Right atrium auricular region (tissue), 2 donors: ENCODE measurements at regions not wholly inside any gene's neighbourhood (a gene's known extent, or its start where the extent isn't known, plus 50 kb on each side); places are given as distances from the start of the nearest gene placed in this dataset.

Experiments used
- DNase-seq: peaks from one replicate; pipeline ENCODE4 v3.0.0-alpha.2; 2019; ENCODE audit warnings: low spot score
- H3K27ac ChIP-seq, 2 donors: fragments of 200-600 bp; sonication (generic); 1 replicate in 1 of 2; 2 replicates in 1 of 2; pipeline ENCODE4 v1.5.1; 2016 to 2019
- H3K27me3 ChIP-seq, 2 donors: fragments of 200-600 bp; sonication (generic); one replicate each; pipeline versions ENCODE4 v1.5.1 to v1.6.0; 2017 to 2019
- H3K36me3 ChIP-seq: fragments of 200-600 bp; sonication (generic); one replicate; pipeline ENCODE4 v1.5.1; 2016
- H3K4me1 ChIP-seq, 2 donors: fragments of 200-600 bp; sonication (generic); one replicate each; pipeline versions ENCODE4 v1.5.1 to v1.6.0; 2017 to 2019
- H3K4me3 ChIP-seq, 2 donors: fragments of 200-600 bp; sonication (generic); 1 replicate in 1 of 2; 2 replicates in 1 of 2; pipeline ENCODE4 v1.5.1; 2017 to 2019; ENCODE audit warnings: mild to moderate bottlenecking in 1 of 2, moderate library complexity in 1 of 2
- H3K9me3 ChIP-seq, 2 donors: fragments of 200-600 bp; sonication (generic); one replicate each; pipeline ENCODE4 v1.5.1; 2019
- CTCF ChIP-seq, 2 donors: fragments of 200-600 bp; sonication (generic); IDR thresholded peaks; one replicate each; pipeline ENCODE4 v1.5.1; 2019; ENCODE audit warnings: antibody characterized with exemption in 2 of 2

- no peak for DNase-seq
- H3K4me3 ChIP-seq, result no peak overlapping the region
Measured at GRCh38 chr14:104253901-104254353, 115.5 kb downstream of the KIF26A start.

GRCh38 chr14:104254735-104255400 is 116.5 kb downstream of the KIF26A start:
- no peaks in the 10 kb centered on the region for H3K36me3 ChIP-seq
- no peak overlapping the region for H3K4me3 ChIP-seq
- peaks cover 0 to 4% of the 10 kb centered on the region in 2 donors for H3K9me3 ChIP-seq
- TF ChIP-seq CTCF (IDR thresholded peaks at IDR 0.05), result no peak
- no peaks in the 10 kb centered on the region for H3K4me1 ChIP-seq
- no peak overlapping the region for H3K27ac ChIP-seq
- no peaks in the 10 kb centered on the region for H3K27me3 ChIP-seq
- DNase-seq, result no peak

More at GRCh38 chr14:104253901-104254353, 115.5 kb downstream of the KIF26A start:
- TF ChIP-seq CTCF (IDR thresholded peaks at IDR 0.05), result no peak
- no peaks in the 10 kb centered on the region for H3K4me1 ChIP-seq
- no peak overlapping the region for H3K27ac ChIP-seq
- H3K36me3 ChIP-seq, result no peaks in the 10 kb centered on the region
- H3K27me3 ChIP-seq, result no peaks in the 10 kb centered on the region
- no peaks in the 10 kb centered on the region for H3K9me3 ChIP-seq

- no peaks in the 10 kb centered on the region for H3K4me1 ChIP-seq
- TF ChIP-seq CTCF (IDR thresholded peaks at IDR 0.05), result no peak
- H3K4me3 ChIP-seq, result no peak overlapping the region
- H3K36me3 ChIP-seq, result no peaks in the 10 kb centered on the region
- DNase-seq, result no peak
- no peak overlapping the region for H3K27ac ChIP-seq
- H3K9me3 ChIP-seq, result peaks cover 0 to 7% of the 10 kb centered on the region in 2 donors
- no peaks in the 10 kb centered on the region for H3K27me3 ChIP-seq
Measured at GRCh38 chr14:104256025-104256424, 117.6 kb downstream of the KIF26A start.

GRCh38 chr14:104262515-104263514 is 124.4 kb downstream of the KIF26A start:
- Histone ChIP-seq H3K4me1 (no peaks in the 10 kb centered on the region), H3K27ac (no peak overlapping the region), H3K9me3 (peaks cover 0 to 7% of the 10 kb centered on the region in 2 donors), H3K36me3 (no peaks in the 10 kb centered on the region), H3K4me3 (no peak overlapping the region), H3K27me3 (no peaks in the 10 kb centered on the region)
- DNase-seq, result peak; percentile 36
- TF ChIP-seq CTCF (IDR thresholded peaks at IDR 0.05), result no peak

GRCh38 chr14:104263675-104264358 is 125.4 kb downstream of the KIF26A start:
- Histone ChIP-seq H3K4me3 (no peak overlapping the region), H3K9me3 (peaks cover 0 to 7% of the 10 kb centered on the region in 2 donors), H3K27ac (no peak overlapping the region), H3K27me3 (no peaks in the 10 kb centered on the region), H3K4me1 (no peaks in the 10 kb centered on the region), H3K36me3 (no peaks in the 10 kb centered on the region)
- DNase-seq, result peak; percentile 16
- no peak for TF ChIP-seq CTCF (IDR thresholded peaks at IDR 0.05)
